ENCODE measurements at regions not wholly inside any gene's neighbourhood (a gene's known extent, or its start where the extent isn't known, plus 50 kb on each side); places are given as distances from the start of the nearest gene placed in this dataset.

DNA sequence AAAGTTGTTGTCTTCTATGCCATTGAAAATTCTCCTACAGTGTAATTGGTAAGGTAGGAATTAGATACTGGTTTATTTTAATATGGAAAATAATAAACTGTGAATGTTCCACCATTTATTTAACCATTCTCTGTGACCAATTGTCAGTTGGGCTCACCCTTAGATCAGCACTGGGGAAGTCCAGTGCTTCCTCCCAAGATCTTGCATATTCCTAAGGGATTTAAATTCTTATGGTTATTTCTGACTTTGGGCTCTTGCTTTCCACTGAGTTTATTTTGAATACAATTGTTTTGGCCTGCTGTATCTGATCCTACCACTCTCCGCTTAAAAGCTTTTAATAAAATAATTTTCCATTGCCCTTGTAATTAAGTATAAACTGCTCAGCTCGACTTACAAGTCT is 137.4 kb downstream of the OR2K2 start:
- TF ChIP-seq POLR2A (IDR thresholded peaks at IDR 0.05) (no peak), CTCF (IDR thresholded peaks at IDR 0.05) (no peak)
- 53 to 79% methylated on average over 2 of the region's 2 CpGs for WGBS, 2 donors
- intact Hi-C loops (cut with DNase I; ENCODE audit: low total_unique reads), result no loop called here
- H3K4me3 ChIP-seq (ENCODE audit: low read depth, poor library complexity, severe bottlenecking), result no peak overlapping the region
- DNase-seq (ENCODE audit: low spot score in 2 of 2), result no peak

DNA sequence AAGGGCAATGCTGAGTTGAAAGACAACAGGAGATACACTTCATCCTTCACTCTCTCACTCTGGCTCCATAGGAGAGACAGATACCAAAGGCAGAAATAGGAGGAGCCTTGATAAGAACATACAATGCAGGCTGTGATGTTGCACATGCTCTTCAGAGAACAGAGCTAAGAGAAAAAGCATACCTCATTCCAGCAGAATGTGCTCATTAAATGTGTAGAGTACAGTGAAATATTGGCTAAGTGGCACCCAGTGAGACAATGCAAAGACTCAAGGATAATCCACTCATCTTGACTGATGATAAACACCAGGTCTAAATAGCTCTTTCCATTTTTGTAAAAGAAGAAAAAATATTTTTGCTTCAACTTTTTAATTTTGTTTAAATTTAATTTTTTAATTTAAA is 139.7 kb downstream of the OR2K2 start:
- H3K4me3 ChIP-seq (ENCODE audit: low read depth, poor library complexity, severe bottlenecking), result no peak overlapping the region
- TF ChIP-seq CTCF (IDR thresholded peaks at IDR 0.05), result no peak
- TF ChIP-seq POLR2A (IDR thresholded peaks at IDR 0.05), result no peak
- intact Hi-C loops (cut with DNase I; ENCODE audit: low total_unique reads), result no loop called here
- DNase-seq (ENCODE audit: low spot score in 2 of 2), result no peak

GRCh38 chr9:111187376-111187775 is 142.6 kb downstream of the OR2K2 start:
- intact Hi-C loops (cut with DNase I; ENCODE audit: low total_unique reads), result no loop called here
- no peak overlapping the region for H3K4me3 ChIP-seq (ENCODE audit: low read depth, poor library complexity, severe bottlenecking)
- no peak for DNase-seq (ENCODE audit: low spot score in 2 of 2)
- 93 to 94% methylated on average over 1 of the region's 1 CpG for WGBS, 2 donors
- TF ChIP-seq CTCF (IDR thresholded peaks at IDR 0.05) (no peak), POLR2A (IDR thresholded peaks at IDR 0.05) (no peak)

DNA sequence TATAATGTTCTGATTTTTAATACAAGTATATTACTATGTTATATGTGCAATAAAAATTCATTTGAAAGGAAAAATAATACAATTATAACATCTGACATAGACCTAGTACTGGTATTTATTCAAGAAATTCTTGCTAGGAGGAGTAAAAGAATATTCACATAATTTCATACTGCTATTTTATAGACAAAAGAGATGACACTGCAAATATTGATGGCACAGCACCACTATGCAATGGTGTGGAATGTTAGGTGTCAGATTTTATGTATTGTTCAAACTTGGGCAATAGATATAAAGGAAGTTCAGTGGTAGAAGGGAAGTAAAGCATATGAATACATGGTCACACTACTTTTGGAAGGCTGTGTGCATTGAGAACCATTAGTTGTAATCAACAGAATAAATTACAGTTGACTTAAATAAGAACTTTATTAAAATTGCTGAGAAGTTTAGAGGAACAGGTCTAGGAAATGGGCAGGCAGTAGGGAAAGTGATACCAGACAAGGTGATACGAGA is 143.9 kb downstream of the OR2K2 start:
- intact Hi-C loops (cut with DNase I; ENCODE audit: low total_unique reads), result no loop called here
- 84 to 94% methylated on average over 1 of the region's 1 CpG for WGBS, 2 donors
- no peak overlapping the region for H3K4me3 ChIP-seq (ENCODE audit: low read depth, poor library complexity, severe bottlenecking)
- TF ChIP-seq CTCF (IDR thresholded peaks at IDR 0.05) (no peak), POLR2A (IDR thresholded peaks at IDR 0.05) (no peak)
- no peak for DNase-seq (ENCODE audit: low spot score in 2 of 2)

DNA sequence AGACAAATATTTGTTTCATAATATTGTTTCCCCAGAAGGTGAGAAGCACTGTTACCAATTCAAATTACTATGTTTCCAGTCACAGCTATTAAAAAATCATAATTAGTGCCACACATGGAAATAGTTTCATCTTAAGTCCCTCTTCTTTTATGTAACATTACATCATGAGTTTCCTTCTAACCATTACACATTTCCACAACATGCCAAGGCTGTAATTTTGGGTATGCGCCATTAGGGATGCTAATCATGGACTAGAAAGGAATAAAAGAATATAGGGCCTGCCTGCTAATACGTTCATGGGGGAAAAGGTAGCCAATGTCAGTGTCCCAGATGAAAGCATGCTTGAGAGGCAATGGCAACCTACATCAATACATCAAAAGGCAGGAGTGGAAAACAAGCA is 142.5 kb upstream of the LPAR1 start:
- TF ChIP-seq CTCF (IDR thresholded peaks at IDR 0.05) (no peak), POLR2A (IDR thresholded peaks at IDR 0.05) (no peak)
- DNase-seq (ENCODE audit: low spot score in 2 of 2), result no peak

DNA sequence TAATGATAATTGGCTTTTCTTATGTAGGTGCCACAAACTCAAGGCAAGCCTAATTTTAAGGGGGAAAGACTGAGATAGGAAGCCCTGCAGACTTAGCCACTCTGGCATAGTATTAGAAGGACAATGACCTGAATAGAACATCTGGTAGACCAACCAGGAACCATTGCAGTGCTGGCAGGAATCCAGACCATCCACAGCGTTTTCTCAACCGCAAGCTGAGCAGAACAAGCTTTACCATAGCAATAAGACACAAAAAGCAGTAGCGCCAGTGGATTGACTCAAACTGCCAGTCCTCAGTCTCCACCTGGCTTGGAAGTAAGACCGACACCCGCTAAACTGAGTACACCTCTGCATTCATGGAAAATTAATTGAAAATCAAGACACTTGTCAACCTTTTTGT is 141.3 kb upstream of the LPAR1 start:
- no peak overlapping the region for H3K4me3 ChIP-seq (ENCODE audit: low read depth, poor library complexity, severe bottlenecking)
- 61 to 71% methylated on average over 5 of the region's 5 CpGs for WGBS, 2 donors
- DNase-seq (ENCODE audit: low spot score in 2 of 2), result peak in 1 of 2 donors; percentile 88
- TF ChIP-seq CTCF (IDR thresholded peaks at IDR 0.05) (no peak), POLR2A (IDR thresholded peaks at IDR 0.05) (no peak)
- intact Hi-C loops (cut with DNase I; ENCODE audit: low total_unique reads), result no loop called here

More for the DNA sequence above, 142.5 kb upstream of the LPAR1 start:
- no peak overlapping the region for H3K4me3 ChIP-seq (ENCODE audit: low read depth, poor library complexity, severe bottlenecking)
- intact Hi-C loops (cut with DNase I; ENCODE audit: low total_unique reads), result no loop called here
- WGBS, 2 donors, result 68 to 71% methylated on average over 2 of the region's 2 CpGs
